ENCODE measurements at regions not wholly inside any gene's neighbourhood (a gene's known extent, or its start where the extent isn't known, plus 50 kb on each side); places are given as distances from the start of the nearest gene placed in this dataset.

DNA sequence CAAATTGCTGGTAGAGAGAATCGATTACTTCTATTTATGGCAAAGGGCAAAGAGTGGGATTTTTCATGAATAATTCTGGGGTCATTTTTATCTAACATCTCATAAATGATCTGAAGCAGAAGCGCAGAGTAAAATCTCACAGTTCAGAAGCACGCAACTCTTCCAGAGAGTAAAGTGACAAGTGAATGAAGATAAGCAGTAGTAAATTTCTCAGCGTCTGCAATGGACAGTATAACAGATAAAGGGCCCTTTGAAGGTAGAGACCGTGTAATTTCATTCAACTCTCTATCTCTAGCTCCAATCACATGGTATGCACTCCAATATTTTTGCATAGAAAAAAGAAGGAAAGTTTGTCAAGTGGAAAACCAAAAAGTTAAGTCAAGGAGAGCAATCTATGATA, 521.1 kb upstream of the NECTIN3 start:
- H3K18ac ChIP-seq (ENCODE audit: low read depth in 1 of 2, low read length in 2 of 2) = no peak overlapping the region
- no peak overlapping the region for H3K23ac ChIP-seq (ENCODE audit: low read length in 2 of 2)
- H2AFZ ChIP-seq (ENCODE audit: low read depth, low read length) = no peak overlapping the region
- H2BK120ac ChIP-seq (ENCODE audit: low read depth, low read length) = no peak overlapping the region
- no peak overlapping the region for H3K9ac ChIP-seq (ENCODE audit: low read length)
- no peak for DNase-seq
- H3K27ac ChIP-seq (ENCODE audit: low read length, poor library complexity, severe bottlenecking) = no peak overlapping the region
- H4K8ac ChIP-seq (ENCODE audit: low read length) = no peak overlapping the region
- no peaks in the 10 kb centered on the region for H3K36me3 ChIP-seq (ENCODE audit: control insufficient read depth in 1 of 2, insufficient read depth in 2 of 2, low read depth in 1 of 2, low read length in 2 of 2)
- H2BK12ac ChIP-seq (ENCODE audit: low read length in 2 of 2) = no peak overlapping the region
- H3K4me3 ChIP-seq (ENCODE audit: insufficient read depth in 1 of 2, low read depth in 1 of 2, low read length in 2 of 2) = no peak overlapping the region
- no peak overlapping the region for H3K4me2 ChIP-seq (ENCODE audit: low read length, poor library complexity, severe bottlenecking)
- H3K4ac ChIP-seq (ENCODE audit: low read depth in 1 of 2, low read length in 2 of 2) = no peak overlapping the region
- no peak overlapping the region for H2BK15ac ChIP-seq (ENCODE audit: low read depth, poor library complexity, severe bottlenecking)
- H3K9me3 ChIP-seq (ENCODE audit: control insufficient read depth, low read length) = no peaks in the 10 kb centered on the region
- H3K27me3 ChIP-seq (ENCODE audit: control insufficient read depth in 1 of 2, insufficient read depth in 1 of 2, low read length in 2 of 2) = no peaks in the 10 kb centered on the region
- H3K4me1 ChIP-seq (ENCODE audit: control insufficient read depth, insufficient read depth, low read depth, low read length) = no peaks in the 10 kb centered on the region
- WGBS = 78% methylated on average over 3 of the region's 5 CpGs
- no peak overlapping the region for H2AK5ac ChIP-seq (ENCODE audit: low read length, severe bottlenecking)
- H2BK5ac ChIP-seq (ENCODE audit: low read depth, low read length, poor library complexity, severe bottlenecking) = no peak overlapping the region
- H3K14ac ChIP-seq (ENCODE audit: low read length in 2 of 2) = no peak overlapping the region
- H3K79me1 ChIP-seq (replicated peaks; ENCODE audit: low read length, poor library complexity, severe bottlenecking) = no peaks in the 10 kb centered on the region
- H4K91ac ChIP-seq (ENCODE audit: low read length) = no peak overlapping the region

GRCh38 chr3:110562621-110563020, 509.0 kb upstream of the NECTIN3 start:
- no peak overlapping the region for H4K8ac ChIP-seq (ENCODE audit: low read length)
- no peaks in the 10 kb centered on the region for H3K4me1 ChIP-seq (ENCODE audit: control insufficient read depth, insufficient read depth, low read depth, low read length)
- no peaks in the 10 kb centered on the region for H3K36me3 ChIP-seq (ENCODE audit: control insufficient read depth in 1 of 2, insufficient read depth in 2 of 2, low read depth in 1 of 2, low read length in 2 of 2)
- H3K14ac ChIP-seq (ENCODE audit: low read length in 2 of 2) = no peak overlapping the region
- no peak overlapping the region for H2BK120ac ChIP-seq (ENCODE audit: low read depth, low read length)
- H3K4ac ChIP-seq (ENCODE audit: low read depth in 1 of 2, low read length in 2 of 2) = no peak overlapping the region
- H2AK5ac ChIP-seq (ENCODE audit: low read length, severe bottlenecking) = no peak overlapping the region
- H2BK12ac ChIP-seq (ENCODE audit: low read length in 2 of 2) = no peak overlapping the region
- no peak overlapping the region for H3K4me3 ChIP-seq (ENCODE audit: insufficient read depth in 1 of 2, low read depth in 1 of 2, low read length in 2 of 2)
- no CpG with 5 or more reads among the region's 1 CpG for WGBS
- no peak overlapping the region for H3K4me2 ChIP-seq (ENCODE audit: low read length, poor library complexity, severe bottlenecking)
- no peak overlapping the region for H2BK15ac ChIP-seq (ENCODE audit: low read depth, poor library complexity, severe bottlenecking)
- H3K79me1 ChIP-seq (replicated peaks; ENCODE audit: low read length, poor library complexity, severe bottlenecking) = no peaks in the 10 kb centered on the region
- H3K9me3 ChIP-seq (ENCODE audit: control insufficient read depth, low read length) = no peaks in the 10 kb centered on the region
- H3K27ac ChIP-seq (ENCODE audit: low read length, poor library complexity, severe bottlenecking) = no peak overlapping the region
- H2AFZ ChIP-seq (ENCODE audit: low read depth, low read length) = no peak overlapping the region
- H3K27me3 ChIP-seq (ENCODE audit: control insufficient read depth in 1 of 2, insufficient read depth in 1 of 2, low read length in 2 of 2) = no peaks in the 10 kb centered on the region
- no peak overlapping the region for H3K23ac ChIP-seq (ENCODE audit: low read length in 2 of 2)
- H4K91ac ChIP-seq (ENCODE audit: low read length) = no peak overlapping the region
- H3K18ac ChIP-seq (ENCODE audit: low read depth in 1 of 2, low read length in 2 of 2) = no peak overlapping the region
- H2BK5ac ChIP-seq (ENCODE audit: low read depth, low read length, poor library complexity, severe bottlenecking) = no peak overlapping the region
- H3K9ac ChIP-seq (ENCODE audit: low read length) = no peak overlapping the region
- no peak for DNase-seq

DNA sequence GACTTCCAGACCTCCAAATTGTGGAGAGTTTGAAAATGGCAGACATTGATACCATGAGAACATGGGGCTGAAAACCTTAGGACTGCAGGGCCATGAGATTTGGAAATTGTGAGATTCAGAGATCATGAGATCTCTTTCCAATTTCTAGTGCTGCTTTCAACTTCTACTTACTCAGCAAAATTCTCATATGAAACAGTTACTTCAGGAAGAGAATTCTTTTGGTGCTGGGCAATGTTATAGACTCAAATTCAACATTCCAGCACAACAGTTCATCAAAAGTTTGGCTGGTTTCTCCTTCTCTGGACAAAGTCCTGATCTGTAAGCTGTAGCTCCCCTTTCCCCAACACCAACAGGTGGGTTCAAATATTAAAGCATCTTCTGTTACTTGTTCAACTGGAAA, 506.9 kb upstream of the NECTIN3 start:
- H3K36me3 ChIP-seq (ENCODE audit: control insufficient read depth in 1 of 2, insufficient read depth in 2 of 2, low read depth in 1 of 2, low read length in 2 of 2) = no peaks in the 10 kb centered on the region
- no peak overlapping the region for H2BK12ac ChIP-seq (ENCODE audit: low read length in 2 of 2)
- no peak overlapping the region for H3K4me2 ChIP-seq (ENCODE audit: low read length, poor library complexity, severe bottlenecking)
- H3K27me3 ChIP-seq (ENCODE audit: control insufficient read depth in 1 of 2, insufficient read depth in 1 of 2, low read length in 2 of 2) = no peaks in the 10 kb centered on the region
- H4K91ac ChIP-seq (ENCODE audit: low read length) = no peak overlapping the region
- no peaks in the 10 kb centered on the region for H3K79me1 ChIP-seq (replicated peaks; ENCODE audit: low read length, poor library complexity, severe bottlenecking)
- no peaks in the 10 kb centered on the region for H3K9me3 ChIP-seq (ENCODE audit: control insufficient read depth, low read length)
- no peak overlapping the region for H3K27ac ChIP-seq (ENCODE audit: low read length, poor library complexity, severe bottlenecking)
- no peak for DNase-seq
- no peak overlapping the region for H3K9ac ChIP-seq (ENCODE audit: low read length)
- H2BK120ac ChIP-seq (ENCODE audit: low read depth, low read length) = no peak overlapping the region
- H3K4me1 ChIP-seq (ENCODE audit: control insufficient read depth, insufficient read depth, low read depth, low read length) = no peaks in the 10 kb centered on the region
- H2AFZ ChIP-seq (ENCODE audit: low read depth, low read length) = no peak overlapping the region
- no peak overlapping the region for H3K18ac ChIP-seq (ENCODE audit: low read depth in 1 of 2, low read length in 2 of 2)
- no peak overlapping the region for H3K4me3 ChIP-seq (ENCODE audit: insufficient read depth in 1 of 2, low read depth in 1 of 2, low read length in 2 of 2)
- H3K4ac ChIP-seq (ENCODE audit: low read depth in 1 of 2, low read length in 2 of 2) = no peak overlapping the region
- no peak overlapping the region for H3K23ac ChIP-seq (ENCODE audit: low read length in 2 of 2)
- H2BK5ac ChIP-seq (ENCODE audit: low read depth, low read length, poor library complexity, severe bottlenecking) = no peak overlapping the region
- no peak overlapping the region for H2BK15ac ChIP-seq (ENCODE audit: low read depth, poor library complexity, severe bottlenecking)
- no peak overlapping the region for H3K14ac ChIP-seq (ENCODE audit: low read length in 2 of 2)
- no peak overlapping the region for H2AK5ac ChIP-seq (ENCODE audit: low read length, severe bottlenecking)
- H4K8ac ChIP-seq (ENCODE audit: low read length) = no peak overlapping the region

GRCh38 chr3:110567029-110567428, 504.6 kb upstream of the NECTIN3 start:
- no peaks in the 10 kb centered on the region for H3K4me1 ChIP-seq (ENCODE audit: control insufficient read depth, insufficient read depth, low read depth, low read length)
- no peaks in the 10 kb centered on the region for H3K79me1 ChIP-seq (replicated peaks; ENCODE audit: low read length, poor library complexity, severe bottlenecking)
- no peak overlapping the region for H3K27ac ChIP-seq (ENCODE audit: low read length, poor library complexity, severe bottlenecking)
- peak; percentile 19 for DNase-seq
- no peak overlapping the region for H4K91ac ChIP-seq (ENCODE audit: low read length)
- H3K23ac ChIP-seq (ENCODE audit: low read length in 2 of 2) = no peak overlapping the region
- H2BK12ac ChIP-seq (ENCODE audit: low read length in 2 of 2) = no peak overlapping the region
- H3K36me3 ChIP-seq (ENCODE audit: control insufficient read depth in 1 of 2, insufficient read depth in 2 of 2, low read depth in 1 of 2, low read length in 2 of 2) = no peaks in the 10 kb centered on the region
- no peak overlapping the region for H2BK5ac ChIP-seq (ENCODE audit: low read depth, low read length, poor library complexity, severe bottlenecking)
- no CpG with 5 or more reads among the region's 2 CpGs for WGBS
- H3K18ac ChIP-seq (ENCODE audit: low read depth in 1 of 2, low read length in 2 of 2) = no peak overlapping the region
- no peaks in the 10 kb centered on the region for H3K27me3 ChIP-seq (ENCODE audit: control insufficient read depth in 1 of 2, insufficient read depth in 1 of 2, low read length in 2 of 2)
- no peak overlapping the region for H3K4me2 ChIP-seq (ENCODE audit: low read length, poor library complexity, severe bottlenecking)
- H3K4me3 ChIP-seq (ENCODE audit: insufficient read depth in 1 of 2, low read depth in 1 of 2, low read length in 2 of 2) = no peak overlapping the region
- no peak overlapping the region for H4K8ac ChIP-seq (ENCODE audit: low read length)
- no peak overlapping the region for H2AK5ac ChIP-seq (ENCODE audit: low read length, severe bottlenecking)
- H2AFZ ChIP-seq (ENCODE audit: low read depth, low read length) = no peak overlapping the region
- no peak overlapping the region for H2BK120ac ChIP-seq (ENCODE audit: low read depth, low read length)
- H3K4ac ChIP-seq (ENCODE audit: low read depth in 1 of 2, low read length in 2 of 2) = no peak overlapping the region
- no peaks in the 10 kb centered on the region for H3K9me3 ChIP-seq (ENCODE audit: control insufficient read depth, low read length)
- no peak overlapping the region for H3K14ac ChIP-seq (ENCODE audit: low read length in 2 of 2)
- no peak overlapping the region for H2BK15ac ChIP-seq (ENCODE audit: low read depth, poor library complexity, severe bottlenecking)
- H3K9ac ChIP-seq (ENCODE audit: low read length) = no peak overlapping the region

All from mesenchymal stem cell (in vitro differentiated cells and primary cell).